Kidney epithelial cell (primary cell): ENCODE measurements at regions not wholly inside any gene's neighbourhood (a gene's known extent, or its start where the extent isn't known, plus 50 kb on each side); places are given as distances from the start of the nearest gene placed in this dataset.

Experiments
- DNase-seq: peaks from one replicate; pipeline ENCODE4 v3.0.0-alpha.2; 2010; ENCODE audit warnings: low read depth
- H3K27me3 ChIP-seq: 2 replicates; pipeline ENCODE4 v1.6.0; 2011; ENCODE audit warnings: low read length; ENCODE audit not compliant: control insufficient read depth, insufficient read depth
- H3K36me3 ChIP-seq: 2 replicates; pipeline ENCODE4 v1.5.1; 2011; ENCODE audit warnings: low read length; ENCODE audit not compliant: control insufficient read depth, insufficient read depth
- H3K4me3 ChIP-seq: 2 replicates; pipeline ENCODE4 v1.5.1; 2011; ENCODE audit warnings: low read depth, mild to moderate bottlenecking, control low read depth, low read length
- CTCF ChIP-seq: IDR thresholded peaks from 2 replicates; pipeline ENCODE4 v1.5.1; 2011; ENCODE audit warnings: mild to moderate bottlenecking, moderate library complexity, low read length, control low read depth, inconsistent platforms; ENCODE audit not compliant: insufficient read depth, poor library complexity, severe bottlenecking

- no peaks in the 10 kb centered on the region for H3K36me3 ChIP-seq
- no peak for TF ChIP-seq CTCF
- H3K27me3 ChIP-seq, result no peaks in the 10 kb centered on the region
- no peak overlapping the region for H3K4me3 ChIP-seq
- no peak for DNase-seq
Observed at GRCh38 chr11:130622141-130622542, 173.7 kb downstream of the ADAMTS15 start.

GRCh38 chr11:130623670-130624668 lies 175.5 kb downstream of the ADAMTS15 start:
- DNase-seq, result no peak
- Histone ChIP-seq H3K36me3 (no peaks in the 10 kb centered on the region), H3K4me3 (no peak overlapping the region), H3K27me3 (no peaks in the 10 kb centered on the region)
- TF ChIP-seq CTCF, result no peak

- Histone ChIP-seq H3K27me3 (no peaks in the 10 kb centered on the region), H3K36me3 (no peaks in the 10 kb centered on the region), H3K4me3 (no peak overlapping the region)
- no peak for TF ChIP-seq CTCF
- no peak for DNase-seq
Observed at GRCh38 chr11:130624971-130625544, 176.6 kb downstream of the ADAMTS15 start.

GRCh38 chr11:130625578-130626306 lies 177.3 kb downstream of the ADAMTS15 start:
- no peak overlapping the region for H3K4me3 ChIP-seq
- no peaks in the 10 kb centered on the region for H3K36me3 ChIP-seq
- no peaks in the 10 kb centered on the region for H3K27me3 ChIP-seq
- DNase-seq, result no peak
- no peak for TF ChIP-seq CTCF

- Histone ChIP-seq H3K36me3 (no peaks in the 10 kb centered on the region), H3K4me3 (no peak overlapping the region), H3K27me3 (no peaks in the 10 kb centered on the region)
- DNase-seq, result no peak
- TF ChIP-seq CTCF, result no peak
Observed at GRCh38 chr11:130629039-130629438, 180.6 kb downstream of the ADAMTS15 start.
